IMR-90 (cell line): ENCODE measurements at regions not wholly inside any gene's neighbourhood (a gene's known extent, or its start where the extent isn't known, plus 50 kb on each side); places are given as distances from the start of the nearest gene placed in this dataset.

Experiments
- ATAC-seq: fragments of 200-7000 bp; cut with Tn5 transposase; 2 replicates; pipeline ENCODE4 v1.9.1; 2020; ENCODE audit warnings: low read depth, mild to moderate bottlenecking, moderate library complexity
- BruUV-seq: library from RNA; stranded (reverse); fragments of 400-500 nt; replicated peaks from 2 replicates; lab custom pipeline; 2021; lab: Mats Ljungman, UMichigan
- CTCF ChIA-PET: fragments of 300-600 bp; formaldehyde crosslinking; extraction: SDS; loops from one replicate; lab custom pipeline; 2021; ENCODE audit warnings: antibody characterized with exemption; lab: Yijun Ruan, JAX
- POLR2A ChIA-PET: fragments of 300-600 bp; sonication (Branson Sonifier 250); formaldehyde crosslinking; loops from one replicate; lab custom pipeline; 2022; ENCODE audit warnings: antibody characterized with exemption; ENCODE audit not compliant: unreplicated experiment; lab: Charles Lee
- DNase-seq: peaks from one replicate; pipeline ENCODE4 v3.0.0; 2013
- H2AFZ ChIP-seq: replicated peaks from 2 replicates; pipeline ENCODE3; 2013; ENCODE audit warnings: low read length, mild to moderate bottlenecking; ENCODE audit not compliant: poor library complexity
- H2AK5ac ChIP-seq: 2 replicates; pipeline ENCODE4 v1.6.1; 2013; ENCODE audit warnings: low read depth, low read length, inconsistent platforms
- H2AK9ac ChIP-seq: replicated peaks from 2 replicates; pipeline ENCODE3; 2013; ENCODE audit warnings: mild to moderate bottlenecking, low read depth, low read length, moderate library complexity; ENCODE audit not compliant: poor library complexity
- H2BK120ac ChIP-seq: 2 replicates; pipeline ENCODE4 v1.6.1; 2013; ENCODE audit warnings: low read depth, low read length, inconsistent platforms
- H2BK15ac ChIP-seq: 3 replicates; pipeline ENCODE4 v1.6.1; 2013; ENCODE audit warnings: low read depth, low read length, inconsistent platforms
- H2BK20ac ChIP-seq: 2 replicates; pipeline ENCODE4 v1.6.1; 2013; ENCODE audit warnings: low read depth, mild to moderate bottlenecking, inconsistent platforms, low read length, moderate library complexity
- H2BK5ac ChIP-seq: 2 replicates; pipeline ENCODE4 v1.6.1; 2013; ENCODE audit warnings: mild to moderate bottlenecking, low read depth, low read length, inconsistent platforms; ENCODE audit not compliant: poor library complexity, severe bottlenecking
- H3K14ac ChIP-seq: replicated peaks from 2 replicates; pipeline ENCODE4 v1.6.1; 2013; ENCODE audit warnings: low read depth, low read length, inconsistent platforms
- H3K18ac ChIP-seq: 2 replicates; pipeline ENCODE4 v1.6.1; 2013; ENCODE audit warnings: low read depth, low read length, control low read depth
- H3K23ac ChIP-seq: 2 replicates; pipeline ENCODE4 v1.6.1; 2013; ENCODE audit warnings: low read depth, low read length, inconsistent platforms
- H3K27ac ChIP-seq: 2 replicates; pipeline ENCODE4 v1.5.1; 2013; ENCODE audit warnings: mild to moderate bottlenecking, control low read depth, low read length; ENCODE audit not compliant: insufficient read depth
- H3K27me3 ChIP-seq: 2 replicates; pipeline ENCODE4 v1.6.1; 2013; ENCODE audit warnings: low read length; ENCODE audit not compliant: control insufficient read depth, insufficient read depth
- H3K36me3 ChIP-seq: 2 replicates; pipeline ENCODE4 v1.6.1; 2013; ENCODE audit warnings: low read length, mixed read lengths; ENCODE audit not compliant: control insufficient read depth, insufficient read depth
- H3K4ac ChIP-seq: 2 replicates; pipeline ENCODE4 v1.6.1; 2013; ENCODE audit warnings: low read depth, low read length, inconsistent platforms
- H3K4me1 ChIP-seq: 2 replicates; pipeline ENCODE4 v1.6.1; 2013; ENCODE audit warnings: low read length, mixed read lengths; ENCODE audit not compliant: control insufficient read depth, insufficient read depth
- H3K4me2 ChIP-seq: 2 replicates; pipeline ENCODE4 v1.6.1; 2013; ENCODE audit warnings: low read depth, mild to moderate bottlenecking, control low read depth, low read length, moderate library complexity
- H3K4me3 ChIP-seq: 2 replicates; pipeline ENCODE4 v1.5.1; 2013; ENCODE audit warnings: low read depth, mild to moderate bottlenecking, control low read depth, low read length, moderate library complexity; ENCODE audit not compliant: insufficient read depth
- H3K56ac ChIP-seq: 2 replicates; pipeline ENCODE4 v1.6.1; 2013; ENCODE audit warnings: low read length, inconsistent platforms; ENCODE audit not compliant: insufficient read depth; ENCODE audit errors: extremely low read depth
- H3K79me1 ChIP-seq, 2 experiments: 2 replicates each; pipeline ENCODE4 v1.6.1; 2013; ENCODE audit warnings: low read length in 2 of 2, inconsistent platforms in 1 of 2, low read depth in 1 of 2
- H3K9ac ChIP-seq: 2 replicates; pipeline ENCODE4 v1.6.1; 2013; ENCODE audit warnings: low read depth, low read length, control low read depth
- H3K9me1 ChIP-seq: 2 replicates; pipeline ENCODE4 v1.6.1; 2013; ENCODE audit warnings: low read length, inconsistent platforms; ENCODE audit not compliant: insufficient read depth
- H3K9me3 ChIP-seq: 2 replicates; pipeline ENCODE4 v1.6.1; 2013; ENCODE audit warnings: low read length; ENCODE audit not compliant: control insufficient read depth, insufficient read depth
- H4K20me1 ChIP-seq: 2 replicates; pipeline ENCODE4 v1.6.1; 2013; ENCODE audit warnings: low read length, inconsistent platforms; ENCODE audit not compliant: insufficient read depth
- H4K5ac ChIP-seq: 2 replicates; pipeline ENCODE4 v1.6.1; 2013; ENCODE audit warnings: mild to moderate bottlenecking, low read depth, low read length, control low read depth
- H4K8ac ChIP-seq, 2 experiments: 2 replicates each; pipeline ENCODE4 v1.6.1; 2013; ENCODE audit warnings: low read depth in 2 of 2, low read length in 2 of 2, control low read depth in 1 of 2, inconsistent platforms in 1 of 2
- H4K91ac ChIP-seq: 2 replicates; pipeline ENCODE4 v1.6.1; 2013; ENCODE audit warnings: low read depth, low read length, inconsistent platforms; ENCODE audit not compliant: insufficient read depth
- CEBPB ChIP-seq: IDR thresholded peaks from 2 replicates; pipeline ENCODE4 v1.6.1; 2012; ENCODE audit warnings: low read depth, low read length, improper control_type of control experiment
- FOS ChIP-seq: fragments of 150-350 bp; IDR thresholded peaks from 2 replicates; pipeline ENCODE4 v1.6.1; 2016; ENCODE audit warnings: low read depth, low read length
- MAZ ChIP-seq: IDR thresholded peaks from 2 replicates; pipeline ENCODE4 v1.6.1; 2012; ENCODE audit warnings: low read depth, mild to moderate bottlenecking, low read length, improper control_type of control experiment, moderate library complexity, borderline replicate concordance
- MXI1 ChIP-seq: IDR thresholded peaks from 2 replicates; pipeline ENCODE4 v1.6.1; 2012; ENCODE audit warnings: low read depth, mild to moderate bottlenecking, low read length, moderate library complexity, borderline replicate concordance
- POLR2A ChIP-seq: IDR thresholded peaks from 2 replicates; pipeline ENCODE4 v1.6.1; 2012; ENCODE audit warnings: mild to moderate bottlenecking, low read depth, low read length
- SMC3 ChIP-seq: fragments of 150-350 bp; IDR thresholded peaks from 2 replicates; pipeline ENCODE4 v1.6.1; 2016; ENCODE audit warnings: low read depth, mild to moderate bottlenecking, antibody characterized with exemption, low read length, moderate library complexity
- USF2 ChIP-seq: fragments of 150-350 bp; IDR thresholded peaks from 2 replicates; pipeline ENCODE4 v1.6.1; 2017; ENCODE audit warnings: mild to moderate bottlenecking, antibody characterized with exemption, low read length, low read depth
- WGBS, 2 experiments: methylation state at CpG; one replicate each; pipeline versions ENCODE4 v1.1.5 to v1.1.7; 2013; ENCODE audit warnings: missing lambda C conversion rate in 2 of 2; ENCODE audit not compliant: insufficient read length in 1 of 2; ENCODE audit errors: extremely low coverage in 2 of 2; 5-methylcytosine and 5-hydroxymethylcytosine counted together
- dilution Hi-C: fragments of 300-500 bp; cut with HindIII; formaldehyde crosslinking; loops from one replicate; pipeline ENCODE4 v1.14.3; 2018; ENCODE audit warnings: low sequenced_read_pairs; ENCODE audit not compliant: unreplicated experiment
- in situ Hi-C: fragments of 300-500 bp; cut with MboI; formaldehyde crosslinking; loops from 3 replicates; pipeline ENCODE4 v1.14.3; 2019; ENCODE audit warnings: low sequenced_read_pairs, inconsistent platforms, mixed read lengths
- intact Hi-C: fragments of 100-400 bp; cut with micrococcal nuclease; formaldehyde crosslinking; loops from 2 replicates; pipeline ENCODE4 v1.10.0; 2022
- TF ChIP-seq, protein P1 (sequence below): fragments of 150-350 bp; IDR thresholded peaks from 2 replicates; pipeline ENCODE4 v1.6.1; 2016; ENCODE audit warnings: low read depth, mild to moderate bottlenecking, low read length, moderate library complexity, borderline replicate concordance
- TF ChIP-seq, protein P2 (sequence below): conservative IDR thresholded peaks from 2 replicates; pipeline ENCODE4 v1.5.1; 2012; ENCODE audit warnings: mild to moderate bottlenecking, low read depth, low read length, improper control_type of control experiment

DNA sequence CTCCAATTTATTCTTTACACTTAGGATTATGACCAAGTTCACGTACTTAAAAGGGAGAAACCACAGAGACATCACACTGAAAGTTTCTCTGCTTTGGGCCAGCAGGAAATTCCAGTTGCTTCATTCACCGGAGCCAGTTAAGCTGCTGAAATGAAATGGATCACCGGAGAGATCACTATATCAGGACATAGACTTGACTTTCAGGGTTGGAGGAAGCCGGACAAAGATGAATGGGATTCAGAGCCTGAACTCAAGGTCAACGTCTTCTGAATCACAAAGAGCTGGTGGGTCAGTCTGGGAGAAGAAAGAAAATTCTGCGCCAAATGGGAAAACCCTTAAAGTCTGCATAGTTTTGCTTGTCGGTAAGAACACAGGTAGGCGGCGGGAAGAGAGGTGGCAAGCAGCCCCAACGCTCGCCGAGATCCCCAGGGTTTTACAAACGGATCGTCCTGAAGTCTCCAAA lies 81.9 kb upstream of the CCDC28A start:
- no TSS peak for BruUV-seq
- H3K27ac ChIP-seq = peak overlapping the region; percentile 65
- TF ChIP-seq CEBPB (peak; percentile 62; the same call in 1 of the 2 replicates), USF2 (no peak), MAZ (no peak), POLR2A (no peak), MXI1 (no peak), FOS (no peak), SMC3 (no peak)
- TF ChIP-seq, protein P1, sequence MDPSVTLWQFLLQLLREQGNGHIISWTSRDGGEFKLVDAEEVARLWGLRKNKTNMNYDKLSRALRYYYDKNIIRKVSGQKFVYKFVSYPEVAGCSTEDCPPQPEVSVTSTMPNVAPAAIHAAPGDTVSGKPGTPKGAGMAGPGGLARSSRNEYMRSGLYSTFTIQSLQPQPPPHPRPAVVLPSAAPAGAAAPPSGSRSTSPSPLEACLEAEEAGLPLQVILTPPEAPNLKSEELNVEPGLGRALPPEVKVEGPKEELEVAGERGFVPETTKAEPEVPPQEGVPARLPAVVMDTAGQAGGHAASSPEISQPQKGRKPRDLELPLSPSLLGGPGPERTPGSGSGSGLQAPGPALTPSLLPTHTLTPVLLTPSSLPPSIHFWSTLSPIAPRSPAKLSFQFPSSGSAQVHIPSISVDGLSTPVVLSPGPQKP = no peak
- TF ChIP-seq, protein P2, sequence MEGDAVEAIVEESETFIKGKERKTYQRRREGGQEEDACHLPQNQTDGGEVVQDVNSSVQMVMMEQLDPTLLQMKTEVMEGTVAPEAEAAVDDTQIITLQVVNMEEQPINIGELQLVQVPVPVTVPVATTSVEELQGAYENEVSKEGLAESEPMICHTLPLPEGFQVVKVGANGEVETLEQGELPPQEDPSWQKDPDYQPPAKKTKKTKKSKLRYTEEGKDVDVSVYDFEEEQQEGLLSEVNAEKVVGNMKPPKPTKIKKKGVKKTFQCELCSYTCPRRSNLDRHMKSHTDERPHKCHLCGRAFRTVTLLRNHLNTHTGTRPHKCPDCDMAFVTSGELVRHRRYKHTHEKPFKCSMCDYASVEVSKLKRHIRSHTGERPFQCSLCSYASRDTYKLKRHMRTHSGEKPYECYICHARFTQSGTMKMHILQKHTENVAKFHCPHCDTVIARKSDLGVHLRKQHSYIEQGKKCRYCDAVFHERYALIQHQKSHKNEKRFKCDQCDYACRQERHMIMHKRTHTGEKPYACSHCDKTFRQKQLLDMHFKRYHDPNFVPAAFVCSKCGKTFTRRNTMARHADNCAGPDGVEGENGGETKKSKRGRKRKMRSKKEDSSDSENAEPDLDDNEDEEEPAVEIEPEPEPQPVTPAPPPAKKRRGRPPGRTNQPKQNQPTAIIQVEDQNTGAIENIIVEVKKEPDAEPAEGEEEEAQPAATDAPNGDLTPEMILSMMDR = no peak
- peaks cover 39 to 45% of the 10 kb centered on the region in 2 experiments for H3K79me1 ChIP-seq
- H3K14ac ChIP-seq = peak overlapping the region; percentile 77
- H2BK15ac ChIP-seq = peak overlapping the region; percentile 49; the same call in 1 of the 3 replicates
- H3K4me3 ChIP-seq = peak overlapping the region; percentile 88
- 10% methylated on average over 11 of the region's 14 CpGs; no CpG with 5 or more reads in 1 of the 2 experiments for WGBS, 2 experiments
- peak overlapping the region; percentile 54; the same call in 1 of the 2 replicates for H2BK20ac ChIP-seq
- H3K4ac ChIP-seq = peak overlapping the region; percentile 49
- no peaks in the 10 kb centered on the region for H3K27me3 ChIP-seq
- peak overlapping the region; percentile 37 to 39; a peak in 2 of 4 replicates for H4K8ac ChIP-seq
- H4K20me1 ChIP-seq = no peaks in the 10 kb centered on the region
- H3K9ac ChIP-seq = peak overlapping the region; percentile 71
- peak overlapping the region; percentile 78 for H3K4me2 ChIP-seq
- peak overlapping the region; percentile 63 for H2BK5ac ChIP-seq
- H2AK5ac ChIP-seq = no peak overlapping the region
- ChIA-PET POLR2A (no interaction called here), CTCF (interaction anchor here (0.7 to 2.1 kb wide), 4 partner anchors 9 to 61 kb away, joined by 3 to 8 read pairs (median 4); no protein-coding TSS in a partner anchor)
- peak overlapping the region; percentile 62; the same call in 1 of the 2 replicates for H3K23ac ChIP-seq
- ATAC-seq (0 out of 2 replicates have a peak, but pooled peaks have one; percentile 3), DNase-seq (peak; percentile 77)
- H3K9me1 ChIP-seq = no peaks in the 10 kb centered on the region
- peak overlapping the region; percentile 95 for H2AK9ac ChIP-seq
- no peak overlapping the region for H4K91ac ChIP-seq
- peak overlapping the region; percentile 45 for H3K56ac ChIP-seq
- 0 out of 2 replicates have a peak overlapping the region, but pooled peaks have one; percentile 3 for H3K18ac ChIP-seq
- dilution Hi-C loops (no loop called here), intact Hi-C loops (loop anchor here (1.0 to 10.0 kb wide), 6 partner anchors 75 to 673 kb away; no protein-coding TSS in a partner anchor), in situ Hi-C loops (no loop called here)
- peak overlapping the region; percentile 80 for H2BK120ac ChIP-seq
- no peak overlapping the region for H4K5ac ChIP-seq
- H3K4me1 ChIP-seq = no peaks in the 10 kb centered on the region
- no peaks in the 10 kb centered on the region for H3K36me3 ChIP-seq
- peak overlapping the region; percentile 97 for H2AFZ ChIP-seq
- H3K9me3 ChIP-seq = no peaks in the 10 kb centered on the region
